PC-3 (cell line): ENCODE measurements at regions not wholly inside any gene's neighbourhood (a gene's known extent, or its start where the extent isn't known, plus 50 kb on each side); places are given as distances from the start of the nearest gene placed in this dataset.

Experiments
- CTCF ChIP-seq: fragments of 300-600 bp; sonication (generic); conservative IDR thresholded peaks from 2 replicates; pipeline ENCODE4 v1.5.1; 2017; ENCODE audit warnings: antibody characterized with exemption, low read depth, mild to moderate bottlenecking, low read length
- EZH2 ChIP-seq: fragments of 300-600 bp; sonication (generic); IDR thresholded peaks from one replicate; pipeline ENCODE4 v1.6.1; 2017; ENCODE audit warnings: antibody characterized with exemption, mild to moderate bottlenecking, low read length; ENCODE audit not compliant: unreplicated experiment

GRCh38 chr5:162514116-162514515 is 446.5 kb downstream of the GABRG2 start:
- TF ChIP-seq CTCF (no peak), EZH2 (no peak)
